Heart left ventricle (tissue), 16 donors: ENCODE measurements at regions not wholly inside any gene's neighbourhood (a gene's known extent, or its start where the extent isn't known, plus 50 kb on each side); places are given as distances from the start of the nearest gene placed in this dataset.

Source experiments
- ATAC-seq, 4 donors: fragments of 200-7000 bp; cut with Tn5 transposase; one replicate each; pipeline ENCODE4 v1.9.1; 2020 to 2022; ENCODE audit warnings: moderate library complexity in 4 of 4, mild to moderate bottlenecking in 3 of 4, moderate number of reproducible peaks in 1 of 4
- DNase-seq, 5 donors: peaks; one replicate each; pipeline ENCODE4 v3.0.0-alpha.2; 2020
- H3K27ac ChIP-seq, 12 donors: fragments of 200-600 bp; sonication (generic) in 4 of 12; one replicate each; pipeline versions ENCODE4 v1.5.0 to v1.8.0; 2016 to 2022; ENCODE audit warnings: mild to moderate bottlenecking in 2 of 12
- H3K27me3 ChIP-seq, 9 donors: fragments of 200-600 bp; sonication (generic) in 2 of 9; one replicate each; pipeline versions ENCODE4 v1.5.1 to v1.8.0; 2016 to 2022; ENCODE audit warnings: mild to moderate bottlenecking in 3 of 9
- H3K36me3 ChIP-seq, 9 donors: fragments of 200-600 bp; sonication (generic) in 2 of 9; one replicate each; pipeline versions ENCODE4 v1.5.0 to v1.8.0; 2018 to 2022; ENCODE audit warnings: mild to moderate bottlenecking in 2 of 9
- H3K4me1 ChIP-seq, 12 donors: fragments of 200-600 bp; sonication (generic) in 4 of 12; one replicate each; pipeline versions ENCODE4 v1.5.0 to v1.8.0; 2016 to 2022; ENCODE audit warnings: mild to moderate bottlenecking in 3 of 12
- H3K4me3 ChIP-seq, 12 donors: fragments of 200-600 bp; sonication (generic) in 4 of 12; one replicate each; pipeline versions ENCODE4 v1.5.0 to v1.8.0; 2017 to 2022; ENCODE audit warnings: mild to moderate bottlenecking in 9 of 12, moderate library complexity in 4 of 12
- H3K9me3 ChIP-seq, 12 donors: fragments of 200-600 bp; sonication (generic) in 4 of 12; one replicate each; pipeline versions ENCODE4 v1.5.0 to v1.8.0; 2016 to 2022; ENCODE audit warnings: mild to moderate bottlenecking in 1 of 12
- POLR2A ChIP-seq, 2 donors: fragments of 450-650 bp; IDR thresholded peaks; one replicate each; pipeline ENCODE4 v1.6.1; 2017; ENCODE audit warnings: antibody characterized with exemption in 2 of 2, mild to moderate bottlenecking in 2 of 2, moderate library complexity in 2 of 2
- WGBS, 4 donors: extraction: QIAGEN DNeasy Blood & Tissue Kit in 2 of 4; methylation state at CpG; one replicate each; pipeline versions ENCODE4 v1.1.5 to v1.1.7; 2013 to 2018; 5-methylcytosine and 5-hydroxymethylcytosine counted together
- intact Hi-C, 10 donors: fragments of 100-400 bp; cut with DNase I; formaldehyde crosslinking; loops; one replicate each; pipeline versions ENCODE4 v1.11.1 to v1.14.2; 2022
- TF ChIP-seq, protein P1 (sequence below), 12 donors: fragments of 200-600 bp; sonication (generic) in 4 of 12; IDR thresholded peaks; one replicate each; pipeline versions ENCODE4 v1.5.0 to v1.8.0; 2018 to 2022; ENCODE audit warnings: antibody characterized with exemption in 12 of 12, mild to moderate bottlenecking in 5 of 12
- donor health status: ischemic (EF 13 %, LVEDD 7.1; RV severe dilation, severe dysfunction).
- donor health status: healthy with polysubstance abuse.
- donor health status: DM: no; HTN: yes; CAD: no.
- donor health status: DM: no; HTN: no; CAD: no.
- donor health status: ischemic (EF 25% LVEDD 6.9; RV normal size, moderate dysfunction).
- donor health status: ischemic (EF 25% LVEDD 5.7; RV mildly dilated, moderate dysfunction).
- donor health status: healthy.
- donor health status: DM: yes; HTN: yes; CAD: no.
- donor health status: ischemic (EF 35%, LVEDD 5.7; RV mildly dilated, moderate dysfunction).
- donor health status: nonischemic (EF 11% LVEDD 7.7; RV severe dilation, severe dysfunction).
- donor health status: DM: yes; HTN: yes; CAD: no.
- donor health status: PGD.
- donor health status: ischemic (EF 29% LVEDD 5.4; RV normal size, mild dysfunction).
- donor health status: nonischemic (EF 23%, LVEDD 6.1; RV moderate dilation, normal function).

DNA sequence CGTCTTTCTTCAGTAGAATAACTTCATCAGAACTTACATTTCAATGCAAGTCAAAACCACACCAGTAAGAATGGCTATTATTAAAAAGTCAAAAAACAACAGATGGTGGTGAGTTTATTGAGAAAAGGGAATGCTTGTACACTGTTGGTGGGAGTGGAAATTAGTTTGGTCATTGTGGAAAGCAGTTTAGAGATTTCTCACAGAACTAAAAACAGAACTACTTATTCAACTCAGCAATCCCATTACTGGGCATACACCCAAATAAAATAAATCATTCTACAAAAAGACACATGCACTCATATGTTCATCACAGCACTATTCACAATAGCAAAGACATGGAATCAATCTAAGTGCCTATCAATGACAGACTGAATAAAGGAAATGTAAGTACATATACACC lies 231.2 kb downstream of the NHLRC3 start:
- DNase-seq (no peak), ATAC-seq (peak in 3 of 4 donors; percentile 37 to 63 (median 41))
- intact Hi-C loops, result loop anchor here in 5 of 10 donors (5.0 to 10.0 kb wide), 4 partner anchors 143 to 348 kb away; no protein-coding TSS in a partner anchor
- no peak overlapping the region for H3K4me3 ChIP-seq
- H3K27me3 ChIP-seq, result no peaks in the 10 kb centered on the region
- TF ChIP-seq, protein P1, sequence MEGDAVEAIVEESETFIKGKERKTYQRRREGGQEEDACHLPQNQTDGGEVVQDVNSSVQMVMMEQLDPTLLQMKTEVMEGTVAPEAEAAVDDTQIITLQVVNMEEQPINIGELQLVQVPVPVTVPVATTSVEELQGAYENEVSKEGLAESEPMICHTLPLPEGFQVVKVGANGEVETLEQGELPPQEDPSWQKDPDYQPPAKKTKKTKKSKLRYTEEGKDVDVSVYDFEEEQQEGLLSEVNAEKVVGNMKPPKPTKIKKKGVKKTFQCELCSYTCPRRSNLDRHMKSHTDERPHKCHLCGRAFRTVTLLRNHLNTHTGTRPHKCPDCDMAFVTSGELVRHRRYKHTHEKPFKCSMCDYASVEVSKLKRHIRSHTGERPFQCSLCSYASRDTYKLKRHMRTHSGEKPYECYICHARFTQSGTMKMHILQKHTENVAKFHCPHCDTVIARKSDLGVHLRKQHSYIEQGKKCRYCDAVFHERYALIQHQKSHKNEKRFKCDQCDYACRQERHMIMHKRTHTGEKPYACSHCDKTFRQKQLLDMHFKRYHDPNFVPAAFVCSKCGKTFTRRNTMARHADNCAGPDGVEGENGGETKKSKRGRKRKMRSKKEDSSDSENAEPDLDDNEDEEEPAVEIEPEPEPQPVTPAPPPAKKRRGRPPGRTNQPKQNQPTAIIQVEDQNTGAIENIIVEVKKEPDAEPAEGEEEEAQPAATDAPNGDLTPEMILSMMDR (IDR thresholded peaks at IDR 0.05), result no peak
- no peak for TF ChIP-seq POLR2A (IDR thresholded peaks at IDR 0.05)
- WGBS, 4 donors, result 70 to 89% (median 78%) methylated on average over 1 of the region's 1 CpG
- H3K9me3 ChIP-seq, result peaks cover 0 to 4% (median 0%) of the 10 kb centered on the region in 12 donors
- peak overlapping the region in 6 of 12 donors; percentile 5 to 63 (median 44) for H3K27ac ChIP-seq
- peaks cover 0 to 10% (median 4%) of the 10 kb centered on the region in 12 donors for H3K4me1 ChIP-seq
- H3K36me3 ChIP-seq, result no peaks in the 10 kb centered on the region

DNA sequence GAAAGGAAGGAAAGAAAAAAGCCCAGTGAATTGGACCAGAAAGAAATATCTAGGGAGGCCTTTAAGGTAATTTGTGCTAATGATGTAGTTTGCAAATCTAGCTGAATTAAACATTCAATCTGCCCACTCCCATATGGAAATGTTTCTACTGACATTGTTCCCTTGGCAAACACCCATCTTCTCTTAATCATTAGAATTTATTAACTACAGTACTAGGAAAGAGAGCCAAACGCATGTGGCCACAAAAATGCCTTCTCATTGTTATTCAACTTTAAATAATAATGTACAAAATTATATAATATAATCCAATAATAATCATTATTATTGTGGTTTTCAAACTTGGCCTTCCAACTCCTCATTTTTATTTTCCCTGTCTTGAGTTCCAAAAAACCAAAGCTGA lies 234.7 kb downstream of the NHLRC3 start:
- Histone ChIP-seq H3K9me3 (no peaks in the 10 kb centered on the region), H3K27me3 (no peaks in the 10 kb centered on the region), H3K36me3 (no peaks in the 10 kb centered on the region), H3K4me1 (peaks cover 0 to 27% (median 13%) of the 10 kb centered on the region in 12 donors), H3K4me3 (no peak overlapping the region), H3K27ac (no peak overlapping the region)
- WGBS, 4 donors, result 73 to 85% (median 80%) methylated on average over 1 of the region's 1 CpG
- intact Hi-C loops, result loop anchor here in 8 of 10 donors (2.0 to 10.0 kb wide), 8 partner anchors 54 to 344 kb away; partner anchors contain the start of gene LHFPL6 (in 4 of the 8)
- no peak for DNase-seq
- no peak for ATAC-seq
- TF ChIP-seq, protein P1 (IDR thresholded peaks at IDR 0.05), result no peak
- TF ChIP-seq POLR2A (IDR thresholded peaks at IDR 0.05), result no peak

DNA sequence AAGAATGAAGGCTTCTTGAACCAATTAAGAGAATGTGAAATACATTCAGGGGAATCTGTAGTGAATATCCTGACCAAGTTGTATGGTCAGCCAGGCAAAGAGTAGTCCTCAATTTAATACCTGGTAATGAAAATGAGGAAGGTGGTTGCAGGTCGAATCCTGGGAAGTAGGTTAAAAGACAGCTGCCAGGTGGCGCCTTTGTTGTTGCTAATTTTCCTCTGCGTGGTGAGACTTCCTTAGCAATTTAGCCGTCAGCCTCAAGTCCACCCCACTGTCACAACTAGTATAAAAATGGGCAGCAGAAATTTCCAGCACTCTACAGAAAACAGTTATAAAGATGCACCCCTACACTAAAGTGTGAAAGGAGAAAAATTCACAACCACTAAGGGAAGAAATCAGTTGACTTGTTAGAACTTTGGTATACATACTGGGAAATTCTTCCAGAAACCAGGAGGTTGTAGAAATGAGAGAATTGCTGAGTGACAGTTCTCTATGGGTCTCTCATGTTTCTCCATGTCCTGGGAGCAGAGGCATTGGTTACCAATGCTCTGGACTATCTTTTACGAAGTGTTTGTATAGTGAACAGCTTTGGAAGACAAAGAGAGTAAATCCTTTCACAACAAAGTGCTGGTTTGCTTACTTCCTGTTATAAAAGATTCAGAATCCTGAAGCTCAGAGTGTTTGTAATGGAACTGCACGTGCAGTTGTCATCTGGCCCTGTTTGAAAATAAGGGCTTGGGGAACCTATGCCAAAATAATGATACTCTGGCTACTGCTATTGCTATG lies 235.9 kb downstream of the NHLRC3 start:
- H3K27ac ChIP-seq, result no peak overlapping the region

More for the DNA sequence above, 235.9 kb downstream of the NHLRC3 start:
- H3K4me3 ChIP-seq, result no peak overlapping the region
- H3K4me1 ChIP-seq, result peaks cover 0 to 22% (median 12%) of the 10 kb centered on the region in 12 donors
- ATAC-seq, result peak in 2 of 4 donors; percentile 24 to 50
- no peaks in the 10 kb centered on the region for H3K9me3 ChIP-seq
- no peak for DNase-seq
- no peaks in the 10 kb centered on the region for H3K27me3 ChIP-seq
- TF ChIP-seq POLR2A (IDR thresholded peaks at IDR 0.05), result no peak
- TF ChIP-seq, protein P1 (IDR thresholded peaks at IDR 0.05), result peak in 10 of 12 donors; percentile 5 to 44 (median 19)
- 43 to 52% (median 50%) methylated on average over 6 of the region's 6 CpGs for WGBS, 4 donors
- intact Hi-C loops, result loop anchor here in 8 of 10 donors (2.0 to 10.0 kb wide), 9 partner anchors 53 to 343 kb away; partner anchors contain the start of gene LHFPL6 (in 4 of the 8)
- H3K36me3 ChIP-seq, result no peaks in the 10 kb centered on the region
